ENCODE measurements at regions not wholly inside any gene's neighbourhood (a gene's known extent, or its start where the extent isn't known, plus 50 kb on each side); places are given as distances from the start of the nearest gene placed in this dataset.
A peak's percentile ranks its signal among the peaks of the same experiment; 100 is the strongest.

- POLR2A ChIA-PET (ENCODE audit: low non-redundant PET): no interaction called here
- CTCF ChIA-PET: no interaction called here
- no peak for DNase-seq (ENCODE audit: low spot score)
- TF ChIP-seq CTCF (conservative IDR thresholded peaks at IDR 0.05; ENCODE audit: low read depth): no peak
- H3K27ac ChIP-seq: no peak overlapping the region
Observed at GRCh38 chr13:56378566-56378965, 762.2 kb upstream of the PRR20A start.

GRCh38 chr13:56393549-56393948 is 747.2 kb upstream of the PRR20A start:
- TF ChIP-seq CTCF (conservative IDR thresholded peaks at IDR 0.05; ENCODE audit: low read depth): no peak
- ChIA-PET CTCF (interaction anchor here (0.8 kb wide), 1 partner anchor 459 kb away, joined by 3 read pairs; no protein-coding TSS in a partner anchor), POLR2A (ENCODE audit: low non-redundant PET) (no interaction called here)
- H3K27ac ChIP-seq: no peak overlapping the region
- no peak for DNase-seq (ENCODE audit: low spot score)

DNA sequence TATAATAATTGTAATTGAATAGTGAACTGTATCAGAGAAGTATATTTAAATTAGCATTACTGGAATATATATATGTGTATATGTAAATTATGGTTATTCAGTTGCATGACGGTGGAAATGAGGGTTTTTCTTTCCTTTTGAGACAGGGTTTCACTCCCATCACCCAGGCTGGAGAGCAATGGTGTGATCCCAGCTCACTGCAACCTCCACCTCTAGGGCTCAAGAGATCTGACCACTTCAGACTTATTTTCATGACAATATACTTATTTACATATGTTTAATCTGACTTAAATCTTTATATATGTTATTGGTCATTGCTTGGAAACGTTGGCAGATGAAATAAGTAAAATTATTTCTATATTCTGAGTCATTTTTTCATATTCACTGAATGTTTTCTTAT is 744.4 kb upstream of the PRR20A start:
- no peak for TF ChIP-seq CTCF (conservative IDR thresholded peaks at IDR 0.05; ENCODE audit: low read depth)
- POLR2A ChIA-PET (ENCODE audit: low non-redundant PET): no interaction called here
- H3K27ac ChIP-seq: no peak overlapping the region
- no peak for DNase-seq (ENCODE audit: low spot score)
- CTCF ChIA-PET: no interaction called here

- no peak for TF ChIP-seq CTCF (conservative IDR thresholded peaks at IDR 0.05; ENCODE audit: low read depth)
- DNase-seq (ENCODE audit: low spot score): no peak
- ChIA-PET POLR2A (ENCODE audit: low non-redundant PET) (no interaction called here), CTCF (no interaction called here)
- H3K27ac ChIP-seq: no peak overlapping the region
Observed at GRCh38 chr13:56400774-56401173, 739.9 kb upstream of the PRR20A start.

GRCh38 chr13:56412856-56413255 is 727.9 kb upstream of the PRR20A start:
- TF ChIP-seq CTCF (conservative IDR thresholded peaks at IDR 0.05; ENCODE audit: low read depth): no peak
- ChIA-PET CTCF (no interaction called here), POLR2A (ENCODE audit: low non-redundant PET) (no interaction called here)
- no peak overlapping the region for H3K27ac ChIP-seq
- no peak for DNase-seq (ENCODE audit: low spot score)

- CTCF ChIA-PET: no interaction called here
- POLR2A ChIA-PET (ENCODE audit: low non-redundant PET): no interaction called here
- no peak for TF ChIP-seq CTCF (conservative IDR thresholded peaks at IDR 0.05; ENCODE audit: low read depth)
- no peak overlapping the region for H3K27ac ChIP-seq
- DNase-seq (ENCODE audit: low spot score): peak; percentile 69
Observed at GRCh38 chr13:56424246-56424645, 716.5 kb upstream of the PRR20A start.

All from RWPE1 (cell line).